HCT116 (cell line): ENCODE measurements at regions not wholly inside any gene's neighbourhood (a gene's known extent, or its start where the extent isn't known, plus 50 kb on each side); places are given as distances from the start of the nearest gene placed in this dataset.

Experiments used
- ATAC-seq: fragments of 200-7000 bp; cut with Tn5 transposase; 2 replicates; pipeline ENCODE4 v1.9.1; 2020; ENCODE audit warnings: mild to moderate bottlenecking, moderate library complexity
- BruUV-seq: library from RNA; stranded (reverse); fragments of 400-500 nt; replicated peaks from 2 replicates; lab custom pipeline; 2021; lab: Mats Ljungman, UMichigan
- CTCF ChIA-PET: fragments of 300-600 bp; sonication (Branson Sonifier 250); formaldehyde crosslinking; loops from one replicate; lab custom pipeline; 2021; ENCODE audit warnings: antibody characterized with exemption; lab: Charles Lee
- POLR2A ChIA-PET: fragments of 300-600, 350-600 bp; sonication (Branson Sonifier 250); formaldehyde crosslinking; loops from one replicate; lab custom pipeline; 2021; ENCODE audit warnings: antibody characterized with exemption; lab: Charles Lee
- RAD21 ChIA-PET, 2 experiments: fragments of 300-600 bp; sonication (Branson Sonifier 250); formaldehyde crosslinking; loops; one replicate each; lab custom pipeline; 2023; ENCODE audit warnings: low total read pairs in 2 of 2; ENCODE audit not compliant: uncharacterized antibody in 2 of 2, unreplicated experiment in 2 of 2, low non-redundant PET in 1 of 2; lab: Charles Lee
- DNase-seq: peaks from one replicate; pipeline ENCODE4 v3.0.0-alpha.2; 2010; ENCODE audit warnings: low read depth, low spot score
- H2AFZ ChIP-seq: fragments of 200-600 bp; shearing (Covaris generic), sonication (generic); 2 replicates; pipeline ENCODE4 v1.6.1; 2017; ENCODE audit warnings: low read depth, mixed run types, mixed read lengths, antibody characterized with exemption, low read length; ENCODE audit not compliant: poor library complexity, severe bottlenecking
- H3K27ac ChIP-seq: 2 replicates; pipeline ENCODE4 v1.5.1; 2012; ENCODE audit warnings: low read depth, low read length
- H3K27me3 ChIP-seq: fragments of 200-600 bp; sonication (generic); 2 replicates; pipeline ENCODE4 v1.6.1; 2016; ENCODE audit warnings: mixed run types, low read length, mixed read lengths; ENCODE audit not compliant: insufficient read depth
- H3K36me3 ChIP-seq, 2 experiments: fragments of 200-500 bp in 1 of 2; fragments of 200-600 bp in 1 of 2; sonication (Bioruptor generic) in 1 of 2; sonication (generic) in 1 of 2; 2 replicates each; pipeline versions ENCODE4 v1.5.1 to v1.6.1; 2014 to 2016; ENCODE audit warnings: low read length in 2 of 2, inconsistent platforms in 1 of 2, mixed read lengths in 1 of 2, mixed run types in 1 of 2; ENCODE audit not compliant: insufficient read depth in 2 of 2, control insufficient read depth in 1 of 2
- H3K4me1 ChIP-seq, 2 experiments: fragments of 200-600 bp in 1 of 2; sonication (generic) in 1 of 2; 2 replicates each; pipeline versions ENCODE4 v1.5.1 to v1.6.1; 2012 to 2017; ENCODE audit warnings: low read length in 2 of 2, inconsistent platforms in 1 of 2, mild to moderate bottlenecking in 1 of 2, mixed read lengths in 1 of 2, mixed run types in 1 of 2, moderate library complexity in 1 of 2; ENCODE audit not compliant: insufficient read depth in 2 of 2, control insufficient read depth in 1 of 2
- H3K4me2 ChIP-seq: fragments of 200-600 bp; sonication (generic); 2 replicates; pipeline ENCODE4 v1.6.1; 2017; ENCODE audit warnings: mixed run types, low read length, mixed read lengths
- H3K4me3 ChIP-seq, 2 experiments: fragments of 200-600 bp in 1 of 2; sonication (generic) in 1 of 2; replicated peaks in 1 of 2; 2 replicates each; pipeline ENCODE4 v1.5.1; 2011 to 2016; ENCODE audit warnings: low read length in 2 of 2, control low read depth in 1 of 2, low read depth in 1 of 2, mild to moderate bottlenecking in 1 of 2, mixed read lengths in 1 of 2, mixed run types in 1 of 2
- H3K79me2 ChIP-seq: fragments of 200-600 bp; sonication (generic); 2 replicates; pipeline ENCODE4 v1.6.1; 2017; ENCODE audit warnings: mild to moderate bottlenecking, mixed run types, low read length, moderate library complexity, mixed read lengths; ENCODE audit not compliant: insufficient read depth
- H3K9ac ChIP-seq: fragments of 200-600 bp; sonication (generic); 2 replicates; pipeline ENCODE4 v1.6.1; 2016; ENCODE audit warnings: low read length, mixed read lengths
- H3K9me2 ChIP-seq: fragments of 200-600 bp; sonication (generic), shearing (Covaris generic); 2 replicates; pipeline ENCODE4 v1.6.1; 2017; ENCODE audit warnings: mixed run types, mild to moderate bottlenecking, moderate library complexity; ENCODE audit not compliant: insufficient read depth
- H3K9me3 ChIP-seq, 2 experiments: fragments of 200-500 bp in 1 of 2; fragments of 200-600 bp in 1 of 2; sonication (Bioruptor generic) in 1 of 2; sonication (generic) in 1 of 2; 2 replicates each; pipeline ENCODE4 v1.6.1; 2014 to 2017; ENCODE audit warnings: low read length in 2 of 2, mixed read lengths in 2 of 2, inconsistent platforms in 1 of 2, low read depth in 1 of 2, mild to moderate bottlenecking in 1 of 2, mixed run types in 1 of 2, moderate library complexity in 1 of 2; ENCODE audit not compliant: control insufficient read depth in 1 of 2, insufficient read depth in 1 of 2
- H4K20me1 ChIP-seq: fragments of 200-600 bp; sonication (generic), shearing (Covaris generic); 2 replicates; pipeline ENCODE4 v1.6.1; 2017; ENCODE audit warnings: mixed run types, mild to moderate bottlenecking, moderate library complexity; ENCODE audit not compliant: insufficient read depth
- CEBPB ChIP-seq: IDR thresholded peaks from 2 replicates; pipeline ENCODE4 v1.6.1; 2012; ENCODE audit warnings: low read depth
- EZH2phosphoT487 ChIP-seq: fragments of 200-600 bp; IDR thresholded peaks from 2 replicates; pipeline ENCODE4 v1.6.1; 2018; ENCODE audit warnings: antibody characterized with exemption, borderline replicate concordance
- POLR2AphosphoS5 ChIP-seq: IDR thresholded peaks from 2 replicates; pipeline ENCODE4 v1.6.1; 2011; ENCODE audit warnings: mild to moderate bottlenecking, low read depth, low read length, moderate library complexity
- RAD21 ChIP-seq: IDR thresholded peaks from 2 replicates; pipeline ENCODE4 v1.6.1; 2012; ENCODE audit warnings: low read depth, mild to moderate bottlenecking
- SIN3A ChIP-seq: IDR thresholded peaks from 2 replicates; pipeline ENCODE4 v1.6.1; 2012; ENCODE audit warnings: low read depth
- SRF ChIP-seq: IDR thresholded peaks from 2 replicates; pipeline ENCODE4 v1.6.1; 2012; ENCODE audit warnings: low read depth
- TCF7L2 ChIP-seq: IDR thresholded peaks from 2 replicates; pipeline ENCODE4 v1.7.0; 2011; ENCODE audit warnings: borderline replicate concordance, inconsistent platforms; ENCODE audit not compliant: insufficient read depth, insufficient read length; ENCODE audit errors: extremely low read depth
- ZBTB33 ChIP-seq: IDR thresholded peaks from 2 replicates; pipeline ENCODE4 v1.6.1; 2011; ENCODE audit warnings: mild to moderate bottlenecking, low read length, moderate library complexity; ENCODE audit not compliant: insufficient replicate concordance; ENCODE audit errors: extremely low read depth
- ZFX ChIP-seq: fragments of 450-650 bp; IDR thresholded peaks from 2 replicates; pipeline ENCODE4 v1.6.1; 2017
- intact Hi-C: fragments of 100-400 bp; cut with micrococcal nuclease; formaldehyde crosslinking; loops from 2 replicates; pipeline ENCODE4 v1.10.0; 2022

GRCh38 chr15:97759363-97759762, 201.1 kb upstream of the ARRDC4 start:
- POLR2A ChIA-PET, result no interaction called here
- ATAC-seq (no peak), DNase-seq (no peak)
- no TSS peak for BruUV-seq
- CTCF ChIA-PET, result no interaction called here
- H3K9me2 ChIP-seq, result no peaks in the 10 kb centered on the region
- H2AFZ ChIP-seq, result no peak overlapping the region
- no peak overlapping the region for H3K4me3 ChIP-seq
- H3K79me2 ChIP-seq, result no peaks in the 10 kb centered on the region
- no peaks in the 10 kb centered on the region for H3K9me3 ChIP-seq
- RAD21 ChIA-PET, result no interaction called here
- H3K4me2 ChIP-seq, result no peak overlapping the region
- H3K9ac ChIP-seq, result no peak overlapping the region
- H3K27ac ChIP-seq, result no peak overlapping the region
- no peak for TF ChIP-seq EZH2phosphoT487
- TF ChIP-seq RAD21, result no peak
- TF ChIP-seq SRF, result no peak
- no peak for TF ChIP-seq ZBTB33
- intact Hi-C loops, result loop anchor here (5.0 kb wide), 1 partner anchor 1402 kb away; no protein-coding TSS in a partner anchor
- no peaks in the 10 kb centered on the region for H3K36me3 ChIP-seq
- no peaks in the 10 kb centered on the region for H4K20me1 ChIP-seq
- no peaks in the 10 kb centered on the region for H3K4me1 ChIP-seq
- no peaks in the 10 kb centered on the region for H3K27me3 ChIP-seq

- TF ChIP-seq SIN3A, result no peak
- no peak for TF ChIP-seq ZFX
- TF ChIP-seq TCF7L2, result no peak
- TF ChIP-seq POLR2AphosphoS5, result no peak
- TF ChIP-seq CEBPB, result no peak
- no peak for TF ChIP-seq EZH2phosphoT487
- BruUV-seq, result no TSS peak
- Histone ChIP-seq H3K9me3 (no peaks in the 10 kb centered on the region), H3K27ac (no peak overlapping the region), H3K27me3 (no peaks in the 10 kb centered on the region), H3K9ac (no peak overlapping the region), H3K79me2 (no peaks in the 10 kb centered on the region), H3K4me1 (no peaks in the 10 kb centered on the region), H2AFZ (no peak overlapping the region), H3K4me3 (no peak overlapping the region), H3K36me3 (no peaks in the 10 kb centered on the region), H3K9me2 (no peaks in the 10 kb centered on the region), H4K20me1 (no peaks in the 10 kb centered on the region), H3K4me2 (no peak overlapping the region)
- RAD21 ChIA-PET, result no interaction called here
- CTCF ChIA-PET, result no interaction called here
- POLR2A ChIA-PET, result no interaction called here
- intact Hi-C loops, result no loop called here
- DNase-seq, result no peak
- no peak for ATAC-seq
These were observed 199.4 kb upstream of the ARRDC4 start for GRCh38 chr15:97761110-97761509.
